OCI-LY7 (cell line): ENCODE measurements at regions not wholly inside any gene's neighbourhood (a gene's known extent, or its start where the extent isn't known, plus 50 kb on each side); places are given as distances from the start of the nearest gene placed in this dataset.
"Not testable (repeated sequence)": the region's sequence is repeated elsewhere in the genome, so short reads cannot be mapped to it uniquely, and the experiment has no call there.

ENCODE experiments used
- CTCF ChIP-seq: fragments of 200-600 bp; sonication (generic); conservative IDR thresholded peaks from 2 replicates; pipeline ENCODE4 v1.5.1; 2014; ENCODE audit warnings: mild to moderate bottlenecking, antibody characterized with exemption, low read length, moderate library complexity, mixed read lengths
- EZH2phosphoT487 ChIP-seq: fragments of 200-600 bp; sonication (generic); IDR thresholded peaks from 2 replicates; pipeline ENCODE4 v1.6.1; 2018; ENCODE audit warnings: low read depth, borderline replicate concordance, mild to moderate bottlenecking, mixed run types, antibody characterized with exemption, low read length, moderate library complexity, mixed read lengths

- not testable (repeated sequence) for TF ChIP-seq CTCF, EZH2phosphoT487
Observed at GRCh38 chr4:79659308-79659870, 251.4 kb upstream of the GK2 start.
